Liver (tissue), 8 donors: ENCODE measurements at regions not wholly inside any gene's neighbourhood (a gene's known extent, or its start where the extent isn't known, plus 50 kb on each side); places are given as distances from the start of the nearest gene placed in this dataset.
"Not testable (repeated sequence)": the region's sequence is repeated elsewhere in the genome, so short reads cannot be mapped to it uniquely, and the experiment has no call there.

Source experiments
- DNase-seq: peaks from one replicate; pipeline ENCODE4 v3.0.0-alpha.2; 2017; ENCODE audit warnings: low spot score
- H3K27ac ChIP-seq, 2 donors: one replicate each; pipeline ENCODE4 v1.7.0; 2013; ENCODE audit warnings: inconsistent platforms in 2 of 2, low read length in 2 of 2, control low read depth in 1 of 2, low read depth in 1 of 2, mild to moderate bottlenecking in 1 of 2
- H3K27me3 ChIP-seq, 4 donors: one replicate each; pipeline versions ENCODE4 v1.6.1 to v1.7.0; 2013; ENCODE audit warnings: low read length in 3 of 4, inconsistent platforms in 1 of 4, mild to moderate bottlenecking in 1 of 4, moderate library complexity in 1 of 4; ENCODE audit not compliant: control insufficient read depth in 4 of 4, insufficient read depth in 4 of 4
- H3K36me3 ChIP-seq, 4 donors: one replicate each; pipeline versions ENCODE4 v1.6.1 to v1.7.0; 2013; ENCODE audit warnings: low read length in 3 of 4, mild to moderate bottlenecking in 3 of 4, low read depth in 1 of 4, moderate library complexity in 1 of 4; ENCODE audit not compliant: control insufficient read depth in 4 of 4, insufficient read depth in 3 of 4
- H3K4me1 ChIP-seq, 4 donors: one replicate each; pipeline versions ENCODE4 v1.6.1 to v1.7.0; 2013; ENCODE audit warnings: low read length in 3 of 4, mild to moderate bottlenecking in 3 of 4, moderate library complexity in 1 of 4; ENCODE audit not compliant: control insufficient read depth in 4 of 4, insufficient read depth in 4 of 4
- H3K4me3 ChIP-seq, 3 donors: one replicate each; pipeline versions ENCODE4 v1.6.1 to v1.7.0; 2013; ENCODE audit warnings: low read length in 3 of 3, control low read depth in 1 of 3, low read depth in 1 of 3, mild to moderate bottlenecking in 1 of 3
- H3K9ac ChIP-seq, 2 donors: one replicate each; pipeline ENCODE4 v1.7.0; 2013; ENCODE audit warnings: low read length in 2 of 2, mild to moderate bottlenecking in 2 of 2, moderate library complexity in 2 of 2, control low read depth in 1 of 2, low read depth in 1 of 2
- H3K9me3 ChIP-seq, 4 donors: one replicate each; pipeline versions ENCODE4 v1.6.1 to v1.7.0; 2013; ENCODE audit warnings: low read length in 3 of 4; ENCODE audit not compliant: control insufficient read depth in 4 of 4
- ATF3 ChIP-seq: IDR thresholded peaks from 2 replicates; pipeline ENCODE4 v1.6.1; 2016; ENCODE audit warnings: antibody characterized with exemption
- EGR1 ChIP-seq, 2 donors: IDR thresholded peaks; 2 replicates each; pipeline ENCODE4 v1.6.1; 2016 to 2018; ENCODE audit warnings: antibody characterized with exemption in 2 of 2, low read depth in 2 of 2
- FOXA1 ChIP-seq: IDR thresholded peaks from 2 replicates; pipeline ENCODE4 v1.6.1; 2016; ENCODE audit warnings: antibody characterized with exemption
- FOXA2 ChIP-seq: IDR thresholded peaks from 2 replicates; pipeline ENCODE4 v1.6.1; 2016; ENCODE audit warnings: antibody characterized with exemption
- GABPA ChIP-seq, 2 donors: IDR thresholded peaks in 1 of 2; conservative IDR thresholded peaks in 1 of 2; 2 replicates each; pipeline ENCODE4 v1.6.1; 2016; ENCODE audit warnings: antibody characterized with exemption in 2 of 2, mild to moderate bottlenecking in 1 of 2, moderate library complexity in 1 of 2
- HNF4A ChIP-seq, 2 donors: conservative IDR thresholded peaks; 2 replicates each; pipeline ENCODE4 v1.6.1; 2016; ENCODE audit warnings: antibody characterized with exemption in 2 of 2, mild to moderate bottlenecking in 2 of 2
- HNF4G ChIP-seq: IDR thresholded peaks from 2 replicates; pipeline ENCODE4 v1.6.1; 2016; ENCODE audit warnings: antibody characterized with exemption
- MAX ChIP-seq: IDR thresholded peaks from 2 replicates; pipeline ENCODE4 v1.6.1; 2016; ENCODE audit warnings: antibody characterized with exemption
- NR2F2 ChIP-seq: IDR thresholded peaks from 2 replicates; pipeline ENCODE4 v1.6.1; 2016; ENCODE audit warnings: antibody characterized with exemption
- RAD21 ChIP-seq, 2 donors: IDR thresholded peaks; 2 replicates each; pipeline ENCODE4 v1.6.1; 2016; ENCODE audit warnings: antibody characterized with exemption in 2 of 2, mild to moderate bottlenecking in 2 of 2
- RXRA ChIP-seq, 2 donors: IDR thresholded peaks; 2 replicates each; pipeline ENCODE4 v1.6.1; 2017 to 2018; ENCODE audit warnings: antibody characterized with exemption in 2 of 2, mild to moderate bottlenecking in 1 of 2
- SP1 ChIP-seq: IDR thresholded peaks from 2 replicates; pipeline ENCODE4 v1.6.1; 2018; ENCODE audit warnings: antibody characterized with exemption, mild to moderate bottlenecking
- TAF1 ChIP-seq: conservative IDR thresholded peaks from 2 replicates; pipeline ENCODE4 v1.6.1; 2016; ENCODE audit warnings: antibody characterized with exemption, mild to moderate bottlenecking
- YY1 ChIP-seq: IDR thresholded peaks from 2 replicates; pipeline ENCODE4 v1.6.1; 2016; ENCODE audit warnings: antibody characterized with exemption, mild to moderate bottlenecking
- whole genome bisulfite sequencing: extraction: QIAGEN DNeasy Blood & Tissue Kit; methylation state at CpG from one replicate; pipeline ENCODE4 v1.1.7; 2013; 5-methylcytosine and 5-hydroxymethylcytosine counted together
- TF ChIP-seq, protein P1 (sequence below): fragments of 150-350 bp; IDR thresholded peaks from 2 replicates; pipeline ENCODE4 v1.5.1; 2017; ENCODE audit warnings: improper control_type of control experiment, low read depth, low read length; ENCODE audit not compliant: missing input control
- TF ChIP-seq, protein P2 (sequence below): IDR thresholded peaks from 2 replicates; pipeline ENCODE4 v1.6.1; 2016; ENCODE audit warnings: antibody characterized with exemption, mild to moderate bottlenecking
- donor health status: healthy.
- donor health status: healthy.
- donor health status: healthy.
- donor health status: healthy.
- donor health status: healthy.

DNA sequence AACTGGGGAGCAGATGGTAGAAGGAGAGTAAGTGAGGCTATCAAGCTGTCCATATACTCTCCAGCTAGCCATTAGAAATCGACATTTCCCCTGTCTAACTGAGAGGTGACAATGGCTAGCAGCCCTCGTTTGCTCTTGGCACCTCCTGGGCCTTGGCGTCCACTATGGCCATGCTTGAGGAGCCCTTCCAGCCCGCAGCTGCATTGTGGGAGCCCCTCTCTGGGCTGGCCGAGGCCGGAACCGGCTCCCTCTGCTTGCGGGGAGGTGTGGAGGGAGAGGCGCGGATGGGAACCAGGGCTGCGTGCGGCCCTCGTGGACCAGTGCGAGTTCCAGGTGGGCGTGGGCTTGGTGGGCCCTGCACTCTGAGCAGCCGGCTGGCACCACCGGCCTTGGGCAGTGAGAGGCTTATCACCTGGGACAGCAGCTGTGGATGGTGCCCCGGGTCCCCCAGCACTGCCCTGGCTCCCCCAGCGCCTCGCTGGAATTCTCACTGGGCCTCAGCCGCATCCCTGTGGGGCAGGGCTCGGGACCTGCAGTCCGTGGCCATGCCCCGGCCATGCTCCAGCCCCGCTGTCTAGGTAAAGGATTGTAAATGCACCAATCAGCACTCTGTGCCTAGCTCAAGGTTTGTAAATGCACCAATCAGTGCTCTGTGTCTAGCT is 56.2 kb upstream of the PARP1 start:
- H3K9me3 ChIP-seq = no peaks in the 10 kb centered on the region
- DNase-seq = no peak
- 95% methylated on average over 25 of the region's 25 CpGs for WGBS
- no peak overlapping the region for H3K9ac ChIP-seq
- H3K27ac ChIP-seq = no peak overlapping the region
- no peaks in the 10 kb centered on the region for H3K36me3 ChIP-seq
- no peaks in the 10 kb centered on the region for H3K4me1 ChIP-seq
- H3K4me3 ChIP-seq = no peak overlapping the region
- TF ChIP-seq, protein P1, sequence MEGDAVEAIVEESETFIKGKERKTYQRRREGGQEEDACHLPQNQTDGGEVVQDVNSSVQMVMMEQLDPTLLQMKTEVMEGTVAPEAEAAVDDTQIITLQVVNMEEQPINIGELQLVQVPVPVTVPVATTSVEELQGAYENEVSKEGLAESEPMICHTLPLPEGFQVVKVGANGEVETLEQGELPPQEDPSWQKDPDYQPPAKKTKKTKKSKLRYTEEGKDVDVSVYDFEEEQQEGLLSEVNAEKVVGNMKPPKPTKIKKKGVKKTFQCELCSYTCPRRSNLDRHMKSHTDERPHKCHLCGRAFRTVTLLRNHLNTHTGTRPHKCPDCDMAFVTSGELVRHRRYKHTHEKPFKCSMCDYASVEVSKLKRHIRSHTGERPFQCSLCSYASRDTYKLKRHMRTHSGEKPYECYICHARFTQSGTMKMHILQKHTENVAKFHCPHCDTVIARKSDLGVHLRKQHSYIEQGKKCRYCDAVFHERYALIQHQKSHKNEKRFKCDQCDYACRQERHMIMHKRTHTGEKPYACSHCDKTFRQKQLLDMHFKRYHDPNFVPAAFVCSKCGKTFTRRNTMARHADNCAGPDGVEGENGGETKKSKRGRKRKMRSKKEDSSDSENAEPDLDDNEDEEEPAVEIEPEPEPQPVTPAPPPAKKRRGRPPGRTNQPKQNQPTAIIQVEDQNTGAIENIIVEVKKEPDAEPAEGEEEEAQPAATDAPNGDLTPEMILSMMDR = no peak
- TF ChIP-seq, protein P2, sequence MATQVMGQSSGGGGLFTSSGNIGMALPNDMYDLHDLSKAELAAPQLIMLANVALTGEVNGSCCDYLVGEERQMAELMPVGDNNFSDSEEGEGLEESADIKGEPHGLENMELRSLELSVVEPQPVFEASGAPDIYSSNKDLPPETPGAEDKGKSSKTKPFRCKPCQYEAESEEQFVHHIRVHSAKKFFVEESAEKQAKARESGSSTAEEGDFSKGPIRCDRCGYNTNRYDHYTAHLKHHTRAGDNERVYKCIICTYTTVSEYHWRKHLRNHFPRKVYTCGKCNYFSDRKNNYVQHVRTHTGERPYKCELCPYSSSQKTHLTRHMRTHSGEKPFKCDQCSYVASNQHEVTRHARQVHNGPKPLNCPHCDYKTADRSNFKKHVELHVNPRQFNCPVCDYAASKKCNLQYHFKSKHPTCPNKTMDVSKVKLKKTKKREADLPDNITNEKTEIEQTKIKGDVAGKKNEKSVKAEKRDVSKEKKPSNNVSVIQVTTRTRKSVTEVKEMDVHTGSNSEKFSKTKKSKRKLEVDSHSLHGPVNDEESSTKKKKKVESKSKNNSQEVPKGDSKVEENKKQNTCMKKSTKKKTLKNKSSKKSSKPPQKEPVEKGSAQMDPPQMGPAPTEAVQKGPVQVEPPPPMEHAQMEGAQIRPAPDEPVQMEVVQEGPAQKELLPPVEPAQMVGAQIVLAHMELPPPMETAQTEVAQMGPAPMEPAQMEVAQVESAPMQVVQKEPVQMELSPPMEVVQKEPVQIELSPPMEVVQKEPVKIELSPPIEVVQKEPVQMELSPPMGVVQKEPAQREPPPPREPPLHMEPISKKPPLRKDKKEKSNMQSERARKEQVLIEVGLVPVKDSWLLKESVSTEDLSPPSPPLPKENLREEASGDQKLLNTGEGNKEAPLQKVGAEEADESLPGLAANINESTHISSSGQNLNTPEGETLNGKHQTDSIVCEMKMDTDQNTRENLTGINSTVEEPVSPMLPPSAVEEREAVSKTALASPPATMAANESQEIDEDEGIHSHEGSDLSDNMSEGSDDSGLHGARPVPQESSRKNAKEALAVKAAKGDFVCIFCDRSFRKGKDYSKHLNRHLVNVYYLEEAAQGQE = no peak
- no peak for TF ChIP-seq ATF3
- no peak for TF ChIP-seq RXRA (IDR thresholded peaks at IDR 0.05)
- TF ChIP-seq FOXA2 = no peak
- TF ChIP-seq HNF4A (conservative IDR thresholded peaks at IDR 0.05) = no peak
- TF ChIP-seq TAF1 = no peak
- TF ChIP-seq YY1 = no peak
- no peak for TF ChIP-seq FOXA1
- TF ChIP-seq GABPA (IDR thresholded peaks at IDR 0.05 in 1 of 2, conservative IDR thresholded peaks at IDR 0.05 in 1 of 2) = no peak
- no peak for TF ChIP-seq SP1
- no peak for TF ChIP-seq EGR1 (IDR thresholded peaks at IDR 0.05; ENCODE audit: low read depth in 2 of 2)
- no peak for TF ChIP-seq NR2F2
- no peak for TF ChIP-seq RAD21 (IDR thresholded peaks at IDR 0.05)
- no peak for TF ChIP-seq MAX
- no peak for TF ChIP-seq HNF4G
- no peaks in the 10 kb centered on the region for H3K27me3 ChIP-seq

DNA sequence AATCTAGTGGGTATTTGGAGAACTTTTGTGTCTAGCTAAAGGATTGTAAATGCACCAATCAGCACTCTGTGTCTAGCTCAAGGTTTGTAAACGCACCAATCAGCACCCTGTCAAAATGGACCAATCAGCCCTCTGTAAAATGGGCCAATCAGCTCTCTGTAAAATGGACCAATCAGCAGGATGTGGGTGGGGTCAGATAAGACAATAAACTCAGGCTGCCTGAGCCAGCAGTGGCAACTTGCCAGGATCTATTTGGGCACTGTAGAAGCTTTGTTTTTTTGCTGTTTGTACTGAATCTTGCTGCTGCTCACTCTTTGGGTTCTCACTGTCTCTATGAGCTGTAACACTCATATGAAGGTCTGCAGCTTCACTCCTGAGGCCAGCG is 56.7 kb upstream of the PARP1 start:
- H3K4me3 ChIP-seq, H3K27me3 ChIP-seq, H3K4me1 ChIP-seq, H3K9ac ChIP-seq, DNase-seq, H3K36me3 ChIP-seq, H3K27ac ChIP-seq, H3K9me3 ChIP-seq: not testable (repeated sequence)
- WGBS = 91% methylated on average over 2 of the region's 2 CpGs
